ENCODE measurements at regions not wholly inside any gene's neighbourhood (a gene's known extent, or its start where the extent isn't known, plus 50 kb on each side); places are given as distances from the start of the nearest gene placed in this dataset.

DNA sequence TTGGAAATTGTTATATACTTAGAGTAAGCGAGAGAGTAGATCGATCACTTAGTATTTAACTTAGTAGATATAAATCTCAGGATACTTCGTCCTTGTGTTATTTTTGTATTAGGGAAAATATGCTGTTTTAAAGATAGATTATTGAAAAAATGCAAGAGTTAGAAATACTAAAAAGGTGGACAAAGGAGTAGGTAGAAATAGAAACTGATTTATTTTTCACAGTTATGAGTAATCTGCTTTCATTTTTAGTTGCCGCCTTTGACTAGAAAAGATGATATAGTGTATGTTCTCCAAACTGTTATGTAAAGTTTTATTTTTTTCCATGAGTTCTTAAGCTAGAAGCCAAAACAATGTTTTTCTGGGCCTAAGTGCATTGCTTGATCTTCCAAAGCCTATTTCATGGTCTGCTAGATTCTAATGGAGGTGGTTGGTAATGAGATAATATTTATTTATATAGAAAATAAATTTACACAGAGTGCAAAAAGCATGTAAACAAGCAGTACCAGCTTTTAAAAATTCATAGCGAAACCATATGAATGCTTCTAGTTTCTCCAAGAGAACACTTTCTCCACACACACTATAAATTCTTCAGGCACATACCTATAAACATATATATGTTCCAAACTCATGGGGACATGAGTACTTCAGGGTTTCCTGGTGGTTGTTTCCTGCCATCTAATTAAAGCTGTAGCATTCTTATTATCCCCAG is 61.1 kb downstream of the DIPK2A start:
- TF ChIP-seq, protein P1, sequence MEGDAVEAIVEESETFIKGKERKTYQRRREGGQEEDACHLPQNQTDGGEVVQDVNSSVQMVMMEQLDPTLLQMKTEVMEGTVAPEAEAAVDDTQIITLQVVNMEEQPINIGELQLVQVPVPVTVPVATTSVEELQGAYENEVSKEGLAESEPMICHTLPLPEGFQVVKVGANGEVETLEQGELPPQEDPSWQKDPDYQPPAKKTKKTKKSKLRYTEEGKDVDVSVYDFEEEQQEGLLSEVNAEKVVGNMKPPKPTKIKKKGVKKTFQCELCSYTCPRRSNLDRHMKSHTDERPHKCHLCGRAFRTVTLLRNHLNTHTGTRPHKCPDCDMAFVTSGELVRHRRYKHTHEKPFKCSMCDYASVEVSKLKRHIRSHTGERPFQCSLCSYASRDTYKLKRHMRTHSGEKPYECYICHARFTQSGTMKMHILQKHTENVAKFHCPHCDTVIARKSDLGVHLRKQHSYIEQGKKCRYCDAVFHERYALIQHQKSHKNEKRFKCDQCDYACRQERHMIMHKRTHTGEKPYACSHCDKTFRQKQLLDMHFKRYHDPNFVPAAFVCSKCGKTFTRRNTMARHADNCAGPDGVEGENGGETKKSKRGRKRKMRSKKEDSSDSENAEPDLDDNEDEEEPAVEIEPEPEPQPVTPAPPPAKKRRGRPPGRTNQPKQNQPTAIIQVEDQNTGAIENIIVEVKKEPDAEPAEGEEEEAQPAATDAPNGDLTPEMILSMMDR (IDR thresholded peaks at IDR 0.05; ENCODE audit: low read depth, low read length, poor library complexity, severe bottlenecking) = no peak
- TF ChIP-seq EZH2phosphoT487 (IDR thresholded peaks at IDR 0.05; ENCODE audit: borderline replicate concordance, low read length) = no peak

Measured in DOHH2 (cell line).